ENCODE measurements at regions not wholly inside any gene's neighbourhood (a gene's known extent, or its start where the extent isn't known, plus 50 kb on each side); places are given as distances from the start of the nearest gene placed in this dataset.

DNA sequence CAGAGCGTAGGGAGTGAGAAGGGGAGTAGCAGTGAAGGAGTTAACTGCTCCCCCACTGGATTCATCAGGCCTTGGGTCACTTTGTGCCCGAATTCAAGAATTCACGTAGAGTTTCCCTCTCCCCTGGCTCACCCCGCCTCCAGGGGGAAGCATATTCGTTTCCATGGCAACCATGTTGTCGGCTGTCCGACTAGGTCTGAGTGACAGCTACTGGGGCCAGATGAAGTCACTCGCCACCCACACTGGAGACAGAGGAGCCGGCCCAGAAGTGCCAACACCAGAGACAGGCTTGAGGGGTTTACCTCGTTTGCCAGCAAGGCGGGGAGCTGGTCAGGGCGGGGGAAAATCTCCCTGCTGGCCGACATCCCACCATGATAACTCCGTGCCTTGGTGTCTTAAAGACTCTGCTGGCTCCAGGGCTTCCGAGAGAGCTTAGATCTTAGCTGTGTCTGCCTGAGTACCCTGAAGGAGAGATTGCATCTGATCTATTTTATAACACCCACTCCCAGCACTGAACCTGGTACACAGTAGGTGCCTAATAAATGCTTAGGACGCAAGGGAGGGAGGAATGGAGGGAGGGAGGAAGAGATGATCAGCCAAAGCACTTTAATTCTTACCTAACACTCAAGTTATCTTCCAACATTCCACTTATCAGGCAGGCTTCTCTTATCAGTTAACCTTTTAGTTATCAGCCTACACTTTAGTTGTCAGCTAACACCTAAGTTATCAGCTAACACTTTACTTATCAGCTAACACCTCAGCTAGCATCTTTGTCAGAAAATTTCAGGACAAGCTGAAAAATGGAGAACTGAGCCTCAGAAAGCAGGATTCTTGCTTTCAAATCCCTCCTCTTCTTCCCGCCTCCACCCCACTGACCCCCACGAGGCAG lies 57.2 kb upstream of the ZNRF4 start:
- no peak overlapping the region for H3K4me3 ChIP-seq (replicated peaks; ENCODE audit: low read depth, low read length)
- DNase-seq (ENCODE audit: low read depth) = peak; percentile 3

DNA sequence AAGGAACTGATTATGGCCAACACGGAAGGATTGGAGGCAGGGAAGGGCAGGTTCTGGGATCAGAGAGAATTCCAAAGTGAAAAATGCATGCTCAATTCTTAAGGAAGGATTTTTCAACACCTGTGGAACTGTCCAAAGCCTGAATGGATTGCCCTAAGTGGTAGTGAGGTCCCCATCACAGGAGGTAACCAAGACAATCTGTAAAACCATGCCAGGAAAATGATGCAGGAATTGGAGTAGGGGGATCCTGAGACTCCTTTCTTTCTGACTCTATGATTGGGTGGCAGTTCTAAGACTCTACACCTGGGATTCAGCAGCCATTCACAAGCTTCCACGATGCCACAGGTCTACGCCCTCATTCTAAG lies 56.5 kb upstream of the ZNRF4 start:
- H3K4me3 ChIP-seq (replicated peaks; ENCODE audit: low read depth, low read length) = no peak overlapping the region
- no peak for DNase-seq (ENCODE audit: low read depth)
- TF ChIP-seq, protein P1, sequence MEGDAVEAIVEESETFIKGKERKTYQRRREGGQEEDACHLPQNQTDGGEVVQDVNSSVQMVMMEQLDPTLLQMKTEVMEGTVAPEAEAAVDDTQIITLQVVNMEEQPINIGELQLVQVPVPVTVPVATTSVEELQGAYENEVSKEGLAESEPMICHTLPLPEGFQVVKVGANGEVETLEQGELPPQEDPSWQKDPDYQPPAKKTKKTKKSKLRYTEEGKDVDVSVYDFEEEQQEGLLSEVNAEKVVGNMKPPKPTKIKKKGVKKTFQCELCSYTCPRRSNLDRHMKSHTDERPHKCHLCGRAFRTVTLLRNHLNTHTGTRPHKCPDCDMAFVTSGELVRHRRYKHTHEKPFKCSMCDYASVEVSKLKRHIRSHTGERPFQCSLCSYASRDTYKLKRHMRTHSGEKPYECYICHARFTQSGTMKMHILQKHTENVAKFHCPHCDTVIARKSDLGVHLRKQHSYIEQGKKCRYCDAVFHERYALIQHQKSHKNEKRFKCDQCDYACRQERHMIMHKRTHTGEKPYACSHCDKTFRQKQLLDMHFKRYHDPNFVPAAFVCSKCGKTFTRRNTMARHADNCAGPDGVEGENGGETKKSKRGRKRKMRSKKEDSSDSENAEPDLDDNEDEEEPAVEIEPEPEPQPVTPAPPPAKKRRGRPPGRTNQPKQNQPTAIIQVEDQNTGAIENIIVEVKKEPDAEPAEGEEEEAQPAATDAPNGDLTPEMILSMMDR (IDR thresholded peaks at IDR 0.05; ENCODE audit: low read length, missing control alignments) = no peak

More for the DNA sequence above, 57.2 kb upstream of the ZNRF4 start:
- TF ChIP-seq, protein P1 (IDR thresholded peaks at IDR 0.05; ENCODE audit: low read length, missing control alignments) = no peak

DNA sequence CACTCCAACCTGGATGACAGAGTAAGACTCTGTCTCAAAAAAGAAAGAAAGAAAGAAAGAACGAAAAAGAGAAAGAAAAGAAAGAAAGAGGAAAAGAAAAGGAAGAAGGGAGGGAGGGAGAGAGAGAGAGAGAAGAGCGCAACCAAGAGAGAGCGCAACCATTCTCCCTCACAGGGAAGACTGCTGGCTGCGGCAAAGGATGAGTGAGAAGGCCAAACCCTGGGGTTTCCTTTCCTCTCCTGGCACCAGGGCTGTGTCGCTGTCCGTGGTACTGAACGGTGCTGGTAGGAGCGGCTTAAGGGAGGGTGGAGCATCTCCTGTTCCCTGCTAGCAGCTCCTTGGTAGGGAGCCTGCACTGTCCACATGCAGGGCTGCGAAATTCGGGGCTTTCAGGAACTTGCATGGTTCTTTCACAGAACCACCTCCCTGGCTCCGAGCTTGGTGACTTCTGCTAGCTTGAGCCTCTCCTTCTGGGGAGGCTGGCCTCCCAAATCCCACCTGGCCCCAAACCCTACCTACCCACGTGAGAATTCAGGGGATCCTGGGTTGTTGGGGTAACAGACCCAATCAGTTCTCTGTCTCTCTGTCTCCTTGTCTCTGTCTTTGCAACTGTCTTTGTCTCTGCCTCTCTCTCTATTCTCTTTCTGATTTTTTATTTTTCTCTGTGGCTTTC lies 51.1 kb upstream of the ZNRF4 start:
- TF ChIP-seq, protein P1 (IDR thresholded peaks at IDR 0.05; ENCODE audit: low read length, missing control alignments) = no peak
- H3K4me3 ChIP-seq (replicated peaks; ENCODE audit: low read depth, low read length) = no peak overlapping the region
- peak; percentile 90 for DNase-seq (ENCODE audit: low read depth)
